Fibroblast of mammary gland (primary cell): ENCODE measurements at regions not wholly inside any gene's neighbourhood (a gene's known extent, or its start where the extent isn't known, plus 50 kb on each side); places are given as distances from the start of the nearest gene placed in this dataset.

Experiments used
- DNase-seq: peaks from one replicate; pipeline ENCODE4 v3.0.0-alpha.2; 2010; ENCODE audit warnings: low read depth
- H3K4me3 ChIP-seq: 2 replicates; pipeline ENCODE4 v1.5.1; 2011; ENCODE audit warnings: low read depth, mild to moderate bottlenecking, low read length, moderate library complexity; ENCODE audit not compliant: control insufficient read depth
- CTCF ChIP-seq: conservative IDR thresholded peaks from 2 replicates; pipeline ENCODE4 v1.5.1; 2011; ENCODE audit warnings: low read depth, low read length, inconsistent platforms; ENCODE audit not compliant: control insufficient read depth, insufficient read depth

GRCh38 chr15:70314018-70314354 lies 216.3 kb upstream of the TLE3 start:
- DNase-seq, result no peak
- no peak overlapping the region for H3K4me3 ChIP-seq
- no peak for TF ChIP-seq CTCF

- no peak for DNase-seq
- TF ChIP-seq CTCF, result no peak
- H3K4me3 ChIP-seq, result no peak overlapping the region
These were observed 215.6 kb upstream of the TLE3 start for GRCh38 chr15:70313099-70314017.

GRCh38 chr15:70311821-70312220 lies 214.1 kb upstream of the TLE3 start:
- no peak for DNase-seq
- no peak overlapping the region for H3K4me3 ChIP-seq
- TF ChIP-seq CTCF, result no peak

- H3K4me3 ChIP-seq, result no peak overlapping the region
- no peak for DNase-seq
- TF ChIP-seq CTCF, result no peak
These were observed 212.0 kb upstream of the TLE3 start for GRCh38 chr15:70309716-70310115.

- no peak for DNase-seq
- TF ChIP-seq CTCF, result no peak
- H3K4me3 ChIP-seq, result no peak overlapping the region
These were observed 211.2 kb upstream of the TLE3 start for GRCh38 chr15:70308735-70309434.

- no peak for TF ChIP-seq CTCF
- H3K4me3 ChIP-seq, result no peak overlapping the region
- DNase-seq, result no peak
These were observed 210.5 kb upstream of the TLE3 start for GRCh38 chr15:70308011-70308734.
